ENCODE measurements at regions not wholly inside any gene's neighbourhood (a gene's known extent, or its start where the extent isn't known, plus 50 kb on each side); places are given as distances from the start of the nearest gene placed in this dataset.

GRCh38 chr2:121860758-121861227 lies 105.3 kb downstream of the TSN start:
- no peak for DNase-seq
- no peak for ATAC-seq

DNA sequence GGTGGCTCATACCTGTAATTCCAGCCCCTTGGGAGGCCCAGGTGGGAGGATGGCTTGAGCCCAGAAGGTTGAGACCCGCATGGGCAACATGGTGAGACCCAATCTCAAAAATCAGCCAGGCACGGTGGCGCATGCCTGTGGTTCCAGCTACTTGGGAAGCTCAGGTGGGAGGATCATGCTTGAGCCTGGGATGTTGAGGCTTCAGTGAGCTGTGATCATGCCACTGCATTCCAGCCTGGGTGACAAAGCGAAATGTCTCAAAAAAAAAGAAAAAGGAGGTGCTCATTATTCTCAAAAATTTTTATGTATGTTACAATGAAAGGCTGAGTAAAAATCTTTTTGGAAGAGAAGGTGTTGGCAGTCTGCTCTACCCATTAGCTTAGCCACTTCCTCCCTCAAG lies 106.8 kb downstream of the TSN start:
- ATAC-seq (no peak), DNase-seq (no peak)

DNA sequence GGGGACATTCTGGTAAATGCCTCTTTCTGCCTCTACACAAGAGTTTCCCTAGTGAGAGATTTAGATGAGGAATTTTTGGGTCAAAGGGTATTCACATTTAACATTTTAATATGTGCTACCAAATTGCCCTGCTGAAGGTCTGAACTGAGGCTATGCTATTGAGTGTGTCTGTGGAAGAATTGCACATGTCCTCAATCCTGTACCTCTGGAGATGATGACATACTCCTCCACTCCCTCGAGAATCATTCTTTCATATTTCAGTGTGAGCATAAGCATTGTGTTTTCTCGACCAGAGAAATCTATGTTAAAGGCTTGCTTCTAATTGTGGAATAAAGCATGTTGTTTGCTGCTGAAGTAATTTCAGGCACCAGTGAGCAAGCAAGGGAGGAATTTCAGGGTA lies 110.5 kb downstream of the TSN start:
- no peak for DNase-seq
- no peak for ATAC-seq

GRCh38 chr2:121866789-121867188 lies 111.3 kb downstream of the TSN start:
- DNase-seq (no peak), ATAC-seq (no peak)

GRCh38 chr2:121868652-121869051 lies 113.2 kb downstream of the TSN start:
- no peak for DNase-seq
- ATAC-seq, result no peak

GRCh38 chr2:121869363-121869762 lies 113.9 kb downstream of the TSN start:
- DNase-seq, result no peak
- ATAC-seq, result no peak

- ATAC-seq (no peak), DNase-seq (no peak)
Observed at GRCh38 chr2:121869873-121870272, 114.4 kb downstream of the TSN start.

DNA sequence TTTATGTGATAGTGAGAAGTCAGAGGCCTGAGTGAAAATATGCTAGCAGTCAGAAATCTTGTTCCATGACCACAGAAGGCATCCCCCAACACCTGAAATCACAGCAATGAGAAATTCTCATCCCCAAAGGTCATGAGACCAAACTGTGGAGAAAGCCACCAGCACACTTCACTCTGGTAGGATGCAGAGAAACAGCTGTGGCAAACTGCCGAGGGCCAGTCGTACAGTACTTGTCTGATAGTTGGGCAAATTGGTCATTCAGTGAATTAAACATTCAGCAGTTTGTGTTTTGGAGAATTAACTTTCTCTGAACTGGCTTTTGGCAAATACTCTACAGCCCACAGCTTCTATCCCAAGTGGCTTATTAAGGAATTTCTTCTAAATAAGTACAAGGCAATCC lies 117.2 kb downstream of the TSN start:
- no peak for ATAC-seq
- no peak for DNase-seq

- DNase-seq, result no peak
- ATAC-seq, result no peak
Observed at GRCh38 chr2:121873864-121874263, 118.4 kb downstream of the TSN start.

- ATAC-seq (no peak), DNase-seq (no peak)
Observed at GRCh38 chr2:121875585-121876185, 120.2 kb downstream of the TSN start.

GRCh38 chr2:121877366-121877765 lies 121.9 kb downstream of the TSN start:
- DNase-seq (no peak), ATAC-seq (no peak)

GRCh38 chr2:121880283-121880682 lies 124.8 kb downstream of the TSN start:
- DNase-seq (no peak), ATAC-seq (no peak)

DNA sequence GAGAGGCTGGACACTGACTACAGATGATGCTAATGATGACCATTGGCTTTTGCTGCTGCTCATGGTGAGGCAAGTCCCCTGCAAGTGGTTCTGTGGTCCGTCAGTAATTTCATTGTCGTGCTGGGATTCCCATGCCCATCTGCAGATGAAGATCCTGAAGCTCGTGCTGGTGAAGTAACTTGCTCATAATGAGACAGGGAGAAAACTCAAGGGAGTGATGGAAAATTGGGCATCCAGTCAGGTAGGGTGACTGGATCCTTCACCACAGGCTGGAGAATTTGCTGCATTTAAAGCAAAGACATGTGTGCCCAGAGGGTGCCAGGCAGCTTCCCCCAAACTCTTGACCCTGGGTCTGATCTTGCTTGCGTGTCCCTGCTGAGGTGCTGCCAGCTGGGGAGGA lies 125.6 kb downstream of the TSN start:
- ATAC-seq (no peak), DNase-seq (no peak)

DNA sequence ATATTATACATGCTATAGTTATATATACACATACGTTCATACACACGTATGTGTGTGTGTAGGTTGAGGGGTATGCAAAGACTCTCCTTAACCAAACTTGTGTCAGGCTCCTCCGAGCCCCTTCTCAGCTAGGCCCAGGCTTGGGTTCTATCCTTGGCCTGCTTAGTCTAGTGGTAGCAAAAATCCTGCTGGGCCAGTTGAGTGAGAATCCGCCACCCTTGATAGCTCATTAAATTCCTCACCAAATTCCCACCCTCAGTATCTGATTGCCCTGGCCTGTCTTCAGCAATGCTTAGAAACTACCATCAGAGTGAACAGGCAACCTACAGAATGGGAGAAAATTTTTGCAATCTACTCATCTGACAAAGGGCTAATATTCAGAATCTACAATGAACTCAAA lies 126.5 kb downstream of the TSN start:
- DNase-seq, result no peak
- ATAC-seq, result no peak

DNA sequence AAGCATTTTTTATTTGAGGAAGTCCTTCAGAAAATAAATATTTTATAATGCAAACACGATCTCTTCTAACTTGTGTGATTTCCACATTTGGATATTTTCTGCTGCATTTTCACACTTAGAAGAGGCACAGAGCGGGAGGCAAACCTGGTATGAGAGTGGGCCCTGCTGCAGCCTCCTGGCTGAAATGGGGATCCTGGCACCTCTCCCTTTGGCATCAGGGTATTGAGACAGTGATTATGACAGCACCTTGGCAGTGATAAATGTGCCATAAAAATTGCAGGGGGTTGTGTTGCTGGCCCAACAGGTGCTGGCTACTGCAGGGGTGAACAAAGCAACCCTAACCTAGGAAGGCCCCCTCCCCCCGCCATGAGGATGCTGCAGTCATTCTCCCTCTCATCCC lies 128.6 kb downstream of the TSN start:
- ATAC-seq (no peak), DNase-seq (no peak)

- DNase-seq, result no peak
- no peak for ATAC-seq
Observed at GRCh38 chr2:121884511-121884921, 129.1 kb downstream of the TSN start.

- no peak for ATAC-seq
- no peak for DNase-seq
Observed at GRCh38 chr2:121886059-121886458, 130.6 kb downstream of the TSN start.

DNA sequence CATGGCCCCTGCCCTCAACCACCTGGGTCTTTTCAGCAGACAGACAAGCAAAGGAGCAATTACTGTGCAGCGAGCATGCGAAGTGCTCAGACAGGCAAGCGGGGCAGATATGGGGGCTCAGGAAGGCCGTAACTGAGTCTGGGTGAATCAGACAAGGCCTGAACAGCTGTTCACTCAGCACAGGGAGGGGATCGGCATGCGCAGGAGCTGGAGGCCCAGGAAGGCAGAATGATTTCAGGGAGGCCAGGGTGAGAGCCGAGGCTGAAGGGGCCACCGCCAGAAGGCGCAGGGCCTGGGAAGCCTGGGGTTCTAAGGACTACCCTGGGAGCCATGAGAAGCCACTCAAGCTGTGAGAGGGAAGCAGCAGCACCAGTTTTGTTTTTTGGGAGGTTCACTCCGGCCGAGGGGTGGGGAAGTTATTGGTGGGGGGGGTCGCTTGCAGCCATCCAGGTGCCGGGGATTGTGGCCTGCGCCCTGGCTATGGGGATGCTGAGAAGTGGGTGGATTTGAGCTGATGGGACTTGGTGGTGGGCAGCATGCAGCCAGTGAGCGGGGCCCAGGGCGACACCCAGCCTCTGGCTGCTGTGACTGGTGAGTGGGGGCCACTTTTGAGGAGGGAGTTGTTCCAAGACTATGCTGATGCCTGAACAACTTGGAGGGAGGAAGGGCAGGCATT lies 132.2 kb downstream of the TSN start:
- no peak for ATAC-seq
- no peak for DNase-seq

GRCh38 chr2:121888189-121888557 lies 132.7 kb downstream of the TSN start:
- ATAC-seq, result no peak
- DNase-seq, result peak; percentile 30

- no peak for ATAC-seq
- DNase-seq, result no peak
Observed at GRCh38 chr2:121890041-121890440, 134.6 kb downstream of the TSN start.

- no peak for DNase-seq
- no peak for ATAC-seq
Observed at GRCh38 chr2:121895723-121896571, 140.5 kb downstream of the TSN start.

GRCh38 chr2:121897335-121897970 lies 142.0 kb downstream of the TSN start:
- peak; percentile 59 for ATAC-seq
- DNase-seq, result peak; percentile 20

DNA sequence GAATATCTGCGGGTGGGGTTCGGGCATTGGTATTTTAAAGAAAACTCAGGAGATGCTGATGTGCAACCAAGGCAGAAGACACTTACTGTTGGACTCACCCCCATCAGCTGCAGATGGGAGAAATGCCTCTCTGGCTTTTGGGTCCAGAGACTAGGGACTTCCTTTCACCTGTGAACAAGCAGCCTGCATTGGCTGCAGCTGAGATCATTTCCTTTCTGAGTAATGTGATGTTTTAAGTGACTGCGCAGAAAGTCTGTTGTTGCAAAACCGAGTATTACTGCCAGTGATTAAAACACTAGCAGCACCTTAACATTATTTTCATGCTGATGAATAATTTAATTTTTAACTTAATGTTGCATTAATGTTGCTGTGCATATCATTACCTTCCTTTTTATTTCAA lies 143.0 kb downstream of the TSN start:
- DNase-seq, result no peak
- ATAC-seq, result no peak

All from stimulated activated naive CD8-positive, alpha-beta T cell treated with anti-CD3 and anti-CD28 coated beads, Interleukin-15, Interleukin-2, amounts not matched to agents 100 U/mL and 50 U/mL, for 24 hours (primary cell).